ENCODE measurements at regions not wholly inside any gene's neighbourhood (a gene's known extent, or its start where the extent isn't known, plus 50 kb on each side); places are given as distances from the start of the nearest gene placed in this dataset.
A peak's percentile ranks its signal among the peaks of the same experiment; 100 is the strongest.

DNA sequence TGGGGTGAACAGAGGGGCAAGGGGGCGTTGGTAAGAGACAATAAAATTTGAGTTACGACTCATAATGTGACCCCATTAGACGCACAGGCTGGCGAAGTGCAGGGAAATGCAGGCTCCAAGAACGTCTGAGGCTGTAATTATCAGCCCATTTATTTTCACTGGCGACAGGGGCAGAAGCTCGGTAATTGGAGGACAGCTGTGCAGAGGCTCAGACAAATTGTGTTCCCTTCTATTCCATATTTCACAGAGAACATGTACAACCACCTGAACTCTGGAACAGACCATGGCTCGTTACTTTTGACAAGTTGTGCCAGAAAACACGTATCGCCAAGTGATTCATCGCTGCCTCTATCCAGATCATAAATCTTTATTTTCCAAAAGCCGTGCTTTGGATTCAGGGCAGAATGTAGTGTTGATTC, 137.3 kb upstream of the FRMD4A start:
- peak; percentile 70 for DNase-seq

DNA sequence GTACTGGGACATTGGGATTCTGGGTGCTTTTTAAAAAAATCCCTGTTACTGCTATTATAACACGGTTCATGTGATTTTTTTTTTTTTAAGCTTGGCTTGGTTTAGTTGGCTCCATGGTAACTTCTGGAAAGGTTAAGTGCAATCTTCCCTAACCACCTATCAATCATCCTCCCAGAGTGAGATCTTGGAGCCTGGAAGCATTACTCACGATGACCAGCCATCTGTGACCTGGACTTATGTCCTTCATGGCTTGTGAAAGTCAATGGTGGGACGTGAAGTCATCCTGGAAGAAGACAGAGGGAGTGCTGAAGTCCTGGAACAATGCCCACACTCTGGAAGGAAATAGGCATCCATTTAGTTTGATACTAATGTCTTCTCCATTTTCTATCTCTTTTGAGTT, 135.5 kb upstream of the FRMD4A start:
- peak; percentile 82 for DNase-seq

DNA sequence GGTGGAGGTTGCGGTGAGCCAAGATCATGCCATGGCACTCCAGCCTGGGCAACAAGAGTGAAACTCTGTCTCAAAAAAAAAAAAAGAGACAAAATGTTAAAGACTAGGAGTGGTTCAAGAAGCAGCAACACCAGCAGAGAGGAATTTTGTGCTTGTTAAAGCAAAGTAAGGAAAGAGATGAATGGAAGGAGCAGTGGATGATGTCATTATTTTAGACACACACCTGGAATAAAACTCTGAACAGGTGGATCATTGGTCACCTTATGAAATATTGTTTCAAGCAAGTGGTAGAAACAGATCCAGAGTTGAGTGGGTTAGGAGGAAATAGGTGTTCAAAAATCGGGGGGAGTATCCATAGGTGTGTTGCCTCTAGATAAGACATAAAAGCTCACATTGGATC, 129.7 kb upstream of the FRMD4A start:
- no peak for DNase-seq

DNA sequence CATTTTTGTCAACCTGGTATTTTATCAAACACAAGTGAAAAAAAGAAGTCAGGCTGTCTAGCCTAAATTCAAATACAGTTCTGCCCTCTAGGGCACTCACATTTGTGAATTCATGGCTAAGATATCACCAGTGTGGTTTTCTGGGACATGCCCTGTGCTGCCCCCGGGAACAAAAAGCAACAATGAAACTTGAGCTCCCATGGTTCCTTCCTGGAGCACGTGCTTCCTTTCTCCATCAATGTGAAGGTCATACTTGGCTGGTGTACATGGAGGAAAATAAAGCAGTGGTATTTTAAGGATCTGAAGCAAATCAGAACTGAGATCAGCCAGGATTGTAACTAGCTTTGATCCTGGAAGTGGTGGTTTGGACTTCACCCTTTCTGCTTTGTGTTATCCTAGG, 128.9 kb upstream of the FRMD4A start:
- no peak for DNase-seq

DNA sequence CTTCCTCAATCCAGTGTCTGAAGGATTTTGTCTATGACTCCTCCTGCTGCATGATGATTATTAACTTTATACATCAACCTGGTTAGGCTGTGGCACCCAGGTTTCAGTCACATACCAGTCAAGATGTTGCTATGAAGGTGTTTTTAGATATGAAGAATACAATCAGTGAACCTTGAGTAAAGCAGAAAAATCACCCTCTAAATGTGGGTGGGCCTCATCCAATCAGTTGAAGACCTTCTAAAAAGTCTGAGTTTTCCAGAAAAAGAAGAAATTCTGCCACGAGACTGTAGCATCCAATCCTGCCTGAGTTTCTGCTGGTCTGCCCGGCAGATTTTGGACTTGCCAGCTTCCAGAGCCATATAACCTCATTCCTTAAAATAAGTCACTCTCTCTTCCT, 126.1 kb upstream of the FRMD4A start:
- DNase-seq: no peak

DNA sequence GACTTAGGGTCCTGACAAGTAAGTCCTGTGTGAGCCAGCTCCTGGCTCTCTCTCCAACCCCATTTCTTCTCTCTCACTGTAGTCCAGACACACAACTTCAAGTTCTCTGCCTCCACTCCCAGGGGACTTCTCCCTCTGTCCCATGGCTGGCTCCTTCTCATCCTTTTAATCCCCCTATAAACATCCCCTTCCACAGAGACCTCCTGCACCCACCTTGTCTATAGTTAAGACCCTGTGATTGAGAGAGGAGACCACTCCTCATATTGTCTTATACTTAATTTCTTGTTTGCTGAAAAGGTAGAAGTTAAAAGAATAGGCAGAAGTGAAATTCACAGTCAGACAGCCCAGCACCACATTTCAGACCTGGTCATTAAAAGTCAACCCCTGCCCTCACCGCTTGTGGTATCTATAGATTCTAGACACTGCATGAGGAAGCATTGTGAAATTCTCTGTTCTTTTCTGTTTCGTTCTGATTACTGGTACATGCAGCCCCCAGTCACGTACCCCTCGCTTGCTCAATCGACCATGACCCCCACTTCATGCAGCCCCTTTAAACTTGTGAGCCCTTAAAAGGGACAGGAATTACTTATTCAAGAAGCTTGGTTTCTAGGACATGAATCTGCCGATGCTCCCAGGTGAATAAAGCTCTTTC, 125.6 kb upstream of the FRMD4A start:
- no peak for DNase-seq

DNA sequence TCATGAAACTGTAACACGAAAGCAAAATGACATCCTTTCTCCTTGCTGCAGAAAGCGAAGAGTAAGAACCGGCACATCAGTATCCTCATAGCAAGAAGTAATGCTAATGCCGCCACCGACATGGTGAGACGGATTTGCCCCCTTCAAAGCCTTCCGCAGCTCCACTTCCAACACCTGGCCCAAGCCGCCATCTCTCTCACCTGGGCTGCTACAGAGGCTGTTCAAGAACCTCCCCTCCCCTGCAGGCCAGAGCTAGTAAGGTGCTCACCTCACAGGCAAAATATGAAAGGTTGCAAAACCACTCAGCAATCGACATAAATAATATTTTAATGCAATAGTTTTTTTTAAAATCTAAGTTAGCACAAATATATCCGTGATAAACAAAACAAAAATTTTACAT, 123.9 kb upstream of the FRMD4A start:
- DNase-seq: no peak

DNA sequence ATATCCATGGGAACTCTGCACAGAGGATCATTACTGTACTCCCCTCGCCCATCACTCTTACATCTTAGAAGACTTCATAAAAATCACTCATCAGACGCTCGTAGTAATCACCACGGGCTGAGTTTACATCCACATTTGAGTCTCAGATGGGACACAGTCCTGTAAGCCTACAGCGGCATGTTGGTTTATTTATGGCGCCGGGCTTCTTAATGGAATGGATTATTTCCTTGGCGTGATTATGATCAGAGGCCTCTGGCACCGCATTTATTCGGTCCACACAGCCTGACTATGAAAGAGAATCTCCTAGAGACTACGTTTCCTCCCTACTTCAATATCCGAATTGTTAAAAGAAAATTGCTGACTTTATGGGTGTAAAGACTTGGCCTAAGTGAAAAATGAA, 123.5 kb upstream of the FRMD4A start:
- no peak for DNase-seq

DNA sequence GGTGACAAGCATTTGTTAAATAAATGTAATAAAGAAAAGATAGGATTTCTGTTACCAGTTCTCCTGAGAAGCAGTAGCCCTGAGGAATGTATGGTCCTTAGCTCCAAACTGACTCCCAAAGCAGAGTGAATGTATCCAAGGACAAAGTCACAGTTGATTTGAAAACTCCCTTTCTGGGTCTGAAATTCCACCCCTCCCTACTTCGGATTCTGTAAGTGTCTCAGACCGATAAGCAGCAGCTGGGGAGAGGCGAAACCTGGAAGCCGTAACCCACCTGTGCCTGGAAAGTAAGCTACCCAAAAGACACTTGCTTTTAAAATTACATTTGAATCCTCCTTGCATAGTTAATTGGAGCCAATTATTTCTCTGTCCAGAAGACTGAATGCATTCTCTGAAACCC, 122.9 kb upstream of the FRMD4A start:
- DNase-seq: no peak

DNA sequence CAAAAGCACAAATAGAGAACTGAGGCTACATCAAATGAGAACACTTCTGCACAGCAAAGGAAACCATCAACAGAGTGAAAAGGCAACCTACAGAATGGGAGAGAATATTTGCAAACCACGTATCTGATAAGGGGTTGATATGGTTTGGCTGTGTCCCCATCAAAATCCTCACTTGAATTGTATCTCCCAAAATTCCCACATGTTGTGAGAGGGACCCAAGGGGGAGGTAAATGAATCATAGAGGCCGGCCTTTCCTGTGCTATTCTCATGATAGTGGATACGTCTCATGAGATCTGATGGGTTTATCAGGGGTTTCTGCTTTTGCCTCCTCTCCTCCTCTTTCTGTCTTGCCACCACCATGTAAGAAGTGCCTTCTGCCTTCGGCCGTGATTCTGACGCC, 120.6 kb upstream of the FRMD4A start:
- no peak for DNase-seq

DNA sequence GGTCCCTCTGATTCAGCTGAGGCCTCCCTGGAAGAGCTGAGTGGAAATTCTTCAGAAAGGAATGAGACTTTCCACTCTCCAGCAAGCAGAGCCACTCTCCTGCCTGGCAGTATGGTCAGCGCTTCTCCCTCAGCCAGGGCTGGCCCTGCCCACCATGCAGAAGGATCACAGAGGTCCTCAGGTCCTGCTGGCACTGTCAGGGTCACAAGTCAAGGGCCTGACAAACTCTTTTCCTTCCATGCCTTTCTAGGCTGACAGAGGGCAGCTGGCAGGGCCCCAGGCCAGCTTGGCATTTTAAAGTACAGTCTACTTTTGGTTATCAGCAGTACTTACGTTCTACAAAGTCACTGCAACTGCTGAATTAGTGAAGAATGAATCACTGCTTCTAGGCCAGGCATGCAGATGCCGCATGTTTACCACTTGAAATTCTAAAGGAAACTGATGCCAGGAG, 119.3 kb upstream of the FRMD4A start:
- DNase-seq: no peak

DNA sequence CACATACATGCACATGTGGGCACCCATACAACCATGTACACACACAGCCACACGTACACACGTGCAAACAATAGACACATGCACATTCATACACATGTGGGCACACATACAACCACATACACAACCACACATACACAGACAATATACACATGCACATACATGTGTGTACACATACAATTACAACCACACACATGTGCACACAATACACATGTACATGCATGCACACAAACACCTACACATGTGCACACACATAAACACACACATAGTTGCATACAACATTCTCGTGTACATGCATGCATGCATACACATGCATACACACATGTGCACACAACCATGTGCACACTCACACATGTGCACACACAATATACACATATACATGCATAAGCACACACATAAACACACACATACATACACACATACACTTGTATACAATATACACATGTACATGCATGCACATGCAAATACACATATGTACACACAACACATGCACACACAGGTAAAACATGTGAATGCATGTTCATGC, 118.6 kb upstream of the FRMD4A start:
- no peak for DNase-seq

DNA sequence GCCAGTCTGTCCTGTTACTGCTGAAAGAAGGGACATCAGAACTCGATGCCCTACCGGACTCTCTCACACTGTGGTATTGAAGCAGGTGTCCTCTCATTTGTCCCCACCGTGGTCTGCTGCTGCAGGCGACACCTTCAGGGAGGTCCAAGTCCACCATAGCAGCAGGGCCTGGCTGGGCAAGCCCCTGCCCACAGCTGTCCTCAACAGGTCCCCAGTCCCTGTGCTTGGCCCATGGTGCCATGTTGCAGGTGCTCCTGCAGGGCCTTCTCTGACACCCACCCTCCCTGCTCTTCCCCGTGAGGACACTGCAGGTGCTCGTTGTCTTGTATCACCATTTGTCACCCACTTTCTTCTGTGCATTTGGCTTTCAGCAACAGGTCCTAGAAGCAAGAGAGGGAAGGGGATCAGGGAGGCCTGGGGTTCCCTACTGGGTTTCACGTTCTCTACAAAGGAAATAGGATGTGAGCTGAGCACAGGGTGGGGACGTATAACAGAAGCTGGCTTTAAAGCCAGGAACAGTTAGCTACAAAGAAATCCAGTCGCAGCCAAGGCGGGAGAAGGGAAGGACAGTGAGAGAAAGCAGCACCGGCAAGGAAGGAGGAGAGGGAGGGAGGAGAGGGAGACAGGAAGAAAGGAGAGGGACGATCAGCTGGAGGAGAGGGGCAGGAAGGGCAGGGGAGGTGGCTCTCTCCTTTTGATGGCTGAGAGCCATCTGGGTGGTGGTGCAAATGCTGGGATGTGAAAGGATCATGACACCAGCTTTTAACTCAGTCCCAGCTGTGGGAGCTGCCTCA, 117.7 kb upstream of the FRMD4A start:
- DNase-seq: no peak

DNA sequence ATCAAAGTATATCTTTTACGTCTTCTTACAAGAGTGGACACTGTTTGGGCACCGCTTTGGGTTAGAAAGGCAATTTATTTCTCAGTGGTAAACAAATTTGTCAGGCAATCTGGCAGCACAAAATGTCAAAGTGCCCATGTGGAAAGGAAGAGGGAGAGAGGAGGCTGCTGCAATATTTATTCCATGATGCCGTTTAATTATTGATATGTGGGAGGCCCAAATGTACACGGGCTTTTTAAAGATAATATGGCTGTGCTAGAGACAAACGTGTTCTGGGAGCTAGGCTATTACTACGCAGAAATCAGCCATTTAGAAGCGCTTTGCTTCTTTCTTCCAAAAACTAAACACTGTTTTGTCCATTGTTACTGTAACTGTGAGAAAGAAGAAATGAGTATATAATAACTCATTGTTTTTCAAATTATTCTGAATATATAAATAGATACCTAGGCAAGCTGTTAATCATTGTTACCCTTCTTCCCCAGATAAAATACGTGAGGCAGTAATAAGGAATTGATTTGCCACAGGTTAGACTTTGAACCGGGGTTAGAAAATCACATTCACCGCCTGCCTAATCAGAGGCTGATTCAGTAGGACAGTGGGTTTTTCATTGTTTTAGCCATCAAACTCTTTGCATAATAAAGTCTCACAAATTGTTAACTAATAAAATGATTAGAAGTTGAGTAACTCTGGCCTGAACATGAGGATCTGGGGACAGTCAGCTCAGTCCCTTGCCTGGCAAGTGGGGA, 116.5 kb upstream of the FRMD4A start:
- no peak for DNase-seq

DNA sequence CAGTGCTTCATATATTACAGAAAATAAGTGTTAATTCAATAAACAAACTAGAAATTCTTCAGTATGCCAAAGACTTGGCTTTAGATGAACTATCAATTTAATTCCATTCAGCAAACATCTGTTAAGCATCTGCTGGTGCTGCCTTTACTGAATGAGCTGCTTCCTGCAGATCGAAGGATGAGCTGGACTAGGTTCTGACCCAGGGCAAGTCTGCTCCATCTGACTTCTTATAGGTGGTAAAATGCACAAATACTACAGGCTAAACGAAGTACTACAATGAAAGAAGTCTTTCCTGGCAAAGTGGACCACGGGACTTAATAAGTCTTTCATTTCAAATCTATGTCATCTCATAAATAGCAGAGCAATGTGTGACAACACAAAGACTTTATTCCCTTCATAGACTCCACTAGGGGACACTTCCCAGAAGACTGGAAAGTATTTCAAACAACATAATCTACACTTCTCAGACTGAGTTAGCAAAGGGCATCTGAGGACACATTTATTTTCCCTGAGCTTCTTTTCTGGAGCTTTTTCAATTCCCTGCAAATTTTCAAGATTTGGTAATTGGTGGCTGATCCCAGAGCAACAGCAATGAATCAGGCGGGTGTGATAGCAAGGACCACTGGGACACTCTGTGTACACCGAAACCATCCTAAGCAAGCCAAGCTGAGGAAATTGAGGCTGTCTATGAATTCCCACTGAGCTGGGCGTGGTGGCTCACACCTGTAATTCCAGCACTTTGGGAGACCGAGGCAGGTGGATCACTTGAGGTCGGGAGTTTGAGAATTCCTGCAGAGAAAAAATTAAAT, 108.9 kb upstream of the FRMD4A start:
- no peak for DNase-seq

DNA sequence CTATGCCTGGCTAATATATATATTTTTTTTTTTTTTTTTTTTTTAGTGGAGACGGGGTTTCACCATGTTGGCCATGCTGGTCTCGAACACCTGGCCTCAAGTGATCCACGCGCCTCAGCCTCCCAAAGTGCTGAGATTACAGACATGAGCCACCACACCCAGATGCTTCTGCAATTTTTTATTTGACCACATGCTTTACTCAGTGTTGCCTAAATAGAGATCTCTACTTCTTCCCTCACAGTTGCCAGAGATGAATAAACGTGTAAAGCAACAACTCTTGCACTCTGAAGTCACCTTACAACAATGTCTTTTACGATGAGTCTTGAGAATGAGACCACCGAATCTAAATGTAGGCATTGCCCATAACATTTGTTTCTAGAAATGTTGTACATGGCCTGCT, 107.9 kb upstream of the FRMD4A start:
- no peak for DNase-seq

DNA sequence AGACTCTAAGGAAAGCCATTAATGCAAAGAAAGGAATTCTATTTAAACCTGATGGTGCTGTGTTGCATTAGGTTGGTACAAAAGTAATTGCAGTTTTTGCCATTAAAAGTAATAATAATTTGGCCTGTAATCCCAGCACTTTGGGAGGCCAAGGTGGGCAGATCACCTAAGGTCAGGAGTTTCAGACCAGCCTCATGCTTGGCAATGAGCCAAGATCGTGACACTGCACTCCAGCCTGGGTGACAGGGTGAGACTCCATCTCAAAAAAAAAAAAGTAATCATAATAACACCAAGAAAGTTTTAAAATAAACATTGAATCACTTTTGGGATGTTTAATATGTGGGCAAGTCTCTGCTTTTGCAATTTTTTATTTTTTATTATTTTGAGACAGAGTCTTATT, 107.3 kb upstream of the FRMD4A start:
- no peak for DNase-seq

DNA sequence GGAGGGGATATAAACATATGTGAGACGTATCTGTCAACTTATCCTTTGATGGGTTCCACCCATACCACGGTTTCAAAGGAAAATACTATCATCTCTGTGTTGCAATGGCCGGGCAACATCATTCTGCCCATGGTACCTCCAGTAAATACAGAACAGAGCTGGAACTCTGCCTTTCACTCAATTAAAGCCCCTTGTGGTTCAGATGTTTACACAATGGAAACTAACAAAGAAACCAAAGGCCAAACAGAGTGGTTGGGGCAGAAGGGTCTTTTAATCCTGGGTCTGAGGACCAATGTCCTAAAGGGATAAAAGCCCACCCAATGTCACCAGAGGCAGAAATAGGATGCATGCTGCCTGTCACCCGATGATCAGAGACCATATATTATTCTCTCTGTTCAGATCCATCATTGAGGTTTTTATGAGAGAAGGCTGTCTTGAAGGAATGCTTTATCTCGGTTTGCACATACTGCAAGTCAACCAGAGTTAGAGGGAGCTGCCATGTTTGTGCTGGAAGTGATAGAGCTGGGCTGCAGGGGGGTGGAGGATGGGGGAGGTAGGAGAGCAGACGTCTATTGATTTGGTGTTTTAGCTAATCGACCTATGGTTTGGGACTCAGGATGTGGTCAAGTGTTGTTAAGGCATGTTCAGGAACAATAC, 105.4 kb upstream of the FRMD4A start:
- no peak for DNase-seq

DNA sequence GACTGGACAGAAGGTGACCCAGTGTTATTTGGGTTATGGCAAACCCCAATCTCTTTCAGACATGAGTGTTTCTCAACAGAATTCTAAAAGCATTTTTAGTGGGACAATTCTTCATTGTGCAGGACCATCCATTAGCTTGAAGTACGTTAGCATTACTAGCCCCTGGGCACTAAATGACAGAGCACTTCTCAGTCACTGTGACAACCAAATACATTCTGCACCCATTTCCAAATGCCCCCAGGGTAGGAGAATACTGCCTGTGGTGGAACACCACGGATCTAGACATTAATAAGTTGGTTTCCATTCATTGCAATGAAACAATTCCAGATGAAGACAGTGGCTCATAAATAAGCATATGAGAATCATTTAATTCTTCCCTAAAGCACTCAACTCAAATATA, 102.4 kb upstream of the FRMD4A start:
- no peak for DNase-seq

DNA sequence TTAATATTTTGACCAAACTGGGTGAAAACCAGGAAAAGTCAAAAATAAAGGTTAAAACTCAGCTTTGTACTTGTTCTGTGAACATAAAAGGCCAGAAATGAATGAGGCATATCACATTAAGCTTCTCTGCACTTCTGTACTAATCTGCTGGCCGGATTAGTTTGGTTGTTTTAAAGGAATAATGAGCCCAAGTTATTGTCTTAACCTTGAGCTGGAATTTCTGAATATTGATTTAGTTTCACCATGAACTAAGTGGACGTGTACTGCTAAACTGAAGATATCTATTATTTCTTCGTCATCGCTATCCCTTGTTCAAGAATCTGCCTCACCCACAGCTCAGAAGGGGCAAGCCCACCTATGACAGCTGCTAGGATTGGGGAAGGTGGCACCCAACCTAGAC, 101.1 kb upstream of the FRMD4A start:
- no peak for DNase-seq

DNA sequence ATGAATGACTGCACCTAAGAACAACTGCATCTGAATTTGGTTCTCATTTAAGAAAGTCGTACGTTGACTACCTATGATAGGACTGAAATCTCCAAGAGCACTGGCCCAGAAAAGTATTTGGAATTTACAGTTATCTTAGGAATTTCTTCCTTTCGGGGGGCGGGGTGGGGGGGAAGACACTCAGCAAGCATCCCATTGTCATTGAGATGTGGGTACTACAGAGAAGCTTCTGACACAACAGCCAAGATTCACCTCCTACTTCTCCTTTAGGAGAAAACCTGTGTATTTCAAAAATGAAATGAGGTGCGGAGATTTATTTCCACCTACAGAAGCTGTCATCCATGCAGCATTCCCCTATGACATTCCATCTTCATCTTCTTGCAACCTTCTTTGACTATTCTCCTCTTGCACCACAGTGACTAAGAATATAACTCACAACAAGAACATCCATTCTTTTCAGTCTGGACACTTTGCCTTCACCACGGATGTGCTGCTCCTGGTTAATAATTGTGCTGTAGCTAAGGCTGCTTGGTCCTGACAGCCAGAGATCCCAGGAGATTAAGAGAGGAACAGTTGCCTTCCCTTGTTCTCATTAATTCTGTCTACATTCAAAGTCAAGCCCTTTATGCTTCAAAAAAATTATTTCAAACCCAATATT, 98.4 kb upstream of the FRMD4A start:
- DNase-seq: no peak
